ENCODE measurements at regions not wholly inside any gene's neighbourhood (a gene's known extent, or its start where the extent isn't known, plus 50 kb on each side); places are given as distances from the start of the nearest gene placed in this dataset.

GRCh38 chr12:78739653-78740052 is 124.9 kb upstream of the SYT1 start:
- no peak for DNase-seq
- Histone ChIP-seq H3K4me1 (no peaks in the 10 kb centered on the region), H3K36me3 (no peaks in the 10 kb centered on the region), H3K4me3 (ENCODE audit: low read depth, low read length) (no peak overlapping the region), H3K27me3 (no peaks in the 10 kb centered on the region), H3K9me3 (no peaks in the 10 kb centered on the region)
- no peak for TF ChIP-seq CTCF (IDR thresholded peaks at IDR 0.05; ENCODE audit: low read depth, low read length)

- Histone ChIP-seq H3K4me3 (ENCODE audit: low read depth, low read length) (no peak overlapping the region), H3K4me1 (no peaks in the 10 kb centered on the region), H3K36me3 (no peaks in the 10 kb centered on the region), H3K9me3 (no peaks in the 10 kb centered on the region), H3K27me3 (no peaks in the 10 kb centered on the region)
- no peak for TF ChIP-seq CTCF (IDR thresholded peaks at IDR 0.05; ENCODE audit: low read depth, low read length)
- no peak for DNase-seq
Measured at GRCh38 chr12:78746001-78746400, 118.6 kb upstream of the SYT1 start.

GRCh38 chr12:78753058-78753457 is 111.5 kb upstream of the SYT1 start:
- no peak for TF ChIP-seq CTCF (IDR thresholded peaks at IDR 0.05; ENCODE audit: low read depth, low read length)
- no peak for DNase-seq
- no peaks in the 10 kb centered on the region for H3K9me3 ChIP-seq
- no peaks in the 10 kb centered on the region for H3K27me3 ChIP-seq
- no peaks in the 10 kb centered on the region for H3K4me1 ChIP-seq
- no peaks in the 10 kb centered on the region for H3K36me3 ChIP-seq
- no peak overlapping the region for H3K4me3 ChIP-seq (ENCODE audit: low read depth, low read length)

- no peaks in the 10 kb centered on the region for H3K27me3 ChIP-seq
- no peak overlapping the region for H3K4me3 ChIP-seq (ENCODE audit: low read depth, low read length)
- no peaks in the 10 kb centered on the region for H3K36me3 ChIP-seq
- peaks cover 8% of the 10 kb centered on the region for H3K4me1 ChIP-seq
- no peak for TF ChIP-seq CTCF (IDR thresholded peaks at IDR 0.05; ENCODE audit: low read depth, low read length)
- no peak for DNase-seq
- no peaks in the 10 kb centered on the region for H3K9me3 ChIP-seq
Measured at GRCh38 chr12:78756936-78757335, 107.6 kb upstream of the SYT1 start.

GRCh38 chr12:78759367-78759766 is 105.2 kb upstream of the SYT1 start:
- no peak for TF ChIP-seq CTCF (IDR thresholded peaks at IDR 0.05; ENCODE audit: low read depth, low read length)
- Histone ChIP-seq H3K27me3 (no peaks in the 10 kb centered on the region), H3K4me3 (ENCODE audit: low read depth, low read length) (no peak overlapping the region), H3K4me1 (peaks cover 8% of the 10 kb centered on the region), H3K9me3 (no peaks in the 10 kb centered on the region), H3K36me3 (no peaks in the 10 kb centered on the region; the same call in 1 of the 2 replicates)
- DNase-seq, result peak; percentile 91

GRCh38 chr12:78760906-78761305 is 103.7 kb upstream of the SYT1 start:
- Histone ChIP-seq H3K4me1 (peaks cover 8% of the 10 kb centered on the region), H3K27me3 (no peaks in the 10 kb centered on the region), H3K36me3 (no peaks in the 10 kb centered on the region; the same call in 1 of the 2 replicates), H3K4me3 (ENCODE audit: low read depth, low read length) (no peak overlapping the region), H3K9me3 (no peaks in the 10 kb centered on the region)
- no peak for DNase-seq
- TF ChIP-seq CTCF (IDR thresholded peaks at IDR 0.05; ENCODE audit: low read depth, low read length), result no peak

Data from BE2C (cell line).